ENCODE measurements at regions not wholly inside any gene's neighbourhood (a gene's known extent, or its start where the extent isn't known, plus 50 kb on each side); places are given as distances from the start of the nearest gene placed in this dataset.
"Not testable (repeated sequence)": the region's sequence is repeated elsewhere in the genome, so short reads cannot be mapped to it uniquely, and the experiment has no call there.

GRCh38 chr13:78520425-78520824, 82.9 kb downstream of the POU4F1 start:
- Histone ChIP-seq H3K4me2 (ENCODE audit: low read length) (no peak overlapping the region), H3K79me2 (ENCODE audit: insufficient read depth, low read length) (no peaks in the 10 kb centered on the region), H3K4me3 (ENCODE audit: low read depth, low read length, poor library complexity, severe bottlenecking) (no peak overlapping the region), H3K9me2 (ENCODE audit: low read depth, low read length) (no peaks in the 10 kb centered on the region), H3K27ac (ENCODE audit: low read depth, low read length, poor library complexity, severe bottlenecking) (no peak overlapping the region), H3K9ac (ENCODE audit: low read length) (no peak overlapping the region), H4K20me1 (ENCODE audit: insufficient read depth, low read length) (no peaks in the 10 kb centered on the region), H2AFZ (ENCODE audit: low read length) (no peak overlapping the region), H3F3A (ENCODE audit: insufficient read depth, low read length) (no peaks in the 10 kb centered on the region), H3K9me3 (ENCODE audit: low read length) (no peaks in the 10 kb centered on the region), H3K27me3 (ENCODE audit: insufficient read depth, low read length) (no peaks in the 10 kb centered on the region), H3K4me1 (ENCODE audit: insufficient read depth, low read length, severe bottlenecking) (no peaks in the 10 kb centered on the region), H3K36me3 (ENCODE audit: insufficient read depth, low read length) (no peaks in the 10 kb centered on the region)
- TF ChIP-seq, protein P1, sequence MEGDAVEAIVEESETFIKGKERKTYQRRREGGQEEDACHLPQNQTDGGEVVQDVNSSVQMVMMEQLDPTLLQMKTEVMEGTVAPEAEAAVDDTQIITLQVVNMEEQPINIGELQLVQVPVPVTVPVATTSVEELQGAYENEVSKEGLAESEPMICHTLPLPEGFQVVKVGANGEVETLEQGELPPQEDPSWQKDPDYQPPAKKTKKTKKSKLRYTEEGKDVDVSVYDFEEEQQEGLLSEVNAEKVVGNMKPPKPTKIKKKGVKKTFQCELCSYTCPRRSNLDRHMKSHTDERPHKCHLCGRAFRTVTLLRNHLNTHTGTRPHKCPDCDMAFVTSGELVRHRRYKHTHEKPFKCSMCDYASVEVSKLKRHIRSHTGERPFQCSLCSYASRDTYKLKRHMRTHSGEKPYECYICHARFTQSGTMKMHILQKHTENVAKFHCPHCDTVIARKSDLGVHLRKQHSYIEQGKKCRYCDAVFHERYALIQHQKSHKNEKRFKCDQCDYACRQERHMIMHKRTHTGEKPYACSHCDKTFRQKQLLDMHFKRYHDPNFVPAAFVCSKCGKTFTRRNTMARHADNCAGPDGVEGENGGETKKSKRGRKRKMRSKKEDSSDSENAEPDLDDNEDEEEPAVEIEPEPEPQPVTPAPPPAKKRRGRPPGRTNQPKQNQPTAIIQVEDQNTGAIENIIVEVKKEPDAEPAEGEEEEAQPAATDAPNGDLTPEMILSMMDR (IDR thresholded peaks at IDR 0.05; ENCODE audit: low read length), result no peak
- TF ChIP-seq EZH2 (IDR thresholded peaks at IDR 0.05; ENCODE audit: borderline replicate concordance, low read length), result no peak

DNA sequence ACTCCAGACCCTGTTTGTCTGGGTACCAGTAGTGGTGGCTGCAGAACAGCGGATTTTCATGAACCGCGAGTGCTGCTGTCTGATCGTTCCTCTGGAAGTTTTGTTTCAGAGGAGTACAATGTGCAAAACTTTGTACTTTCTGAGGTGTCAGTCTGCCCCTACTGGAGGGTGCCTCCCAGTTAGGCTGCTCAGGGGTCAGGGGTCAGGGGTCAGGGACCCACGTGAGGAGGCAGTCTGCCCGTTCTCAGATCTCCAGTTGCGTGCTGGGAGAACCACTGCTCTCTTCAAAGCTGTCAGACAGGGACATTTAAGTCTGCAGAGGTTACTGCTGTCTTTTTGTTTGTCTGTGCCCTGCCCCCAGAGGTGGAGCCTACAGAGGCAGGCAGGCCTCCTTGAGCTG, 84.9 kb downstream of the POU4F1 start:
- H3K9ac ChIP-seq (ENCODE audit: low read length); H3K9me3 ChIP-seq (ENCODE audit: low read length); H3K27ac ChIP-seq (ENCODE audit: low read depth, low read length, poor library complexity, severe bottlenecking); H3K4me3 ChIP-seq (ENCODE audit: low read depth, low read length, poor library complexity, severe bottlenecking); H3F3A ChIP-seq (ENCODE audit: insufficient read depth, low read length); H2AFZ ChIP-seq (ENCODE audit: low read length); H3K79me2 ChIP-seq (ENCODE audit: insufficient read depth, low read length); H3K9me2 ChIP-seq (ENCODE audit: low read depth, low read length); H4K20me1 ChIP-seq (ENCODE audit: insufficient read depth, low read length); H3K4me1 ChIP-seq (ENCODE audit: insufficient read depth, low read length, severe bottlenecking); H3K4me2 ChIP-seq (ENCODE audit: low read length); H3K36me3 ChIP-seq (ENCODE audit: insufficient read depth, low read length); H3K27me3 ChIP-seq (ENCODE audit: insufficient read depth, low read length): not testable (repeated sequence)

GRCh38 chr13:78499802-78500201, 103.5 kb downstream of the POU4F1 start:
- no peaks in the 10 kb centered on the region for H3F3A ChIP-seq (ENCODE audit: insufficient read depth, low read length)
- TF ChIP-seq, protein P1 (IDR thresholded peaks at IDR 0.05; ENCODE audit: low read length), result no peak
- no peak for TF ChIP-seq EZH2 (IDR thresholded peaks at IDR 0.05; ENCODE audit: borderline replicate concordance, low read length)

DNA sequence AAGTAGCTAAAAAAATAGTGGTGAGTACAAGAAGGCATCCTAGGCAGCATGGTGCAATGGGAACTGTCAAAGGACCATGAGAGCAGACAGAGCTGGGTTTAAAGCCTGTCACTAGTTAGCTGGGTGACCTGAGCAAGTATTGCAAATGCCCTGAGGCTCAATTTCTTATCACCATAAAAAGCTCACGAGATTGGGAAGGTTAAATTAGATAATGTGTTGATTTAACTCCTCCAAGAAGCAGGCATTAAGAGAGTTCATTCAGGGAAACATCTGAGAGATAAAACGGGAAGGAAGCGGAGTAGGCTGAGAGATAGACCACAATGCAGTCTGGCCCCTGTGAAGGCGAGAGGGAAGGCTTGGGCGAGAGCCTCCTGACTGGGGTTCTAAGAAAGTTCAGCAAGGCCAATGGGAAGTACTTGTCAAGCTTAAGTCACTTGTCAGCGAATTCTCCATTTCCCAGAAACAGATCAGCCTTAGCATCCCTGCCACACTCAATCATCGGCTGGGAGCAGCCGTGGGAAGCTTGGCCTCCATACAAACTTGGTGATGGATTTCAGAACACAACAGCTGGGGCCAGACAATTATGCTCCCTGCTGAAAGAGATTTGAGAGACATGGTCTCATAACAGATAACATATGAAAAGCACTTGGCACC, 105.5 kb downstream of the POU4F1 start:
- H3K79me2 ChIP-seq (ENCODE audit: insufficient read depth, low read length), result no peaks in the 10 kb centered on the region
- H3K9ac ChIP-seq (ENCODE audit: low read length), result no peak overlapping the region
- TF ChIP-seq, protein P1 (IDR thresholded peaks at IDR 0.05; ENCODE audit: low read length), result no peak
- no peak for TF ChIP-seq EZH2 (IDR thresholded peaks at IDR 0.05; ENCODE audit: borderline replicate concordance, low read length)
- H2AFZ ChIP-seq (ENCODE audit: low read length), result no peak overlapping the region
- no peaks in the 10 kb centered on the region for H3K4me1 ChIP-seq (ENCODE audit: insufficient read depth, low read length, severe bottlenecking)
- H3F3A ChIP-seq (ENCODE audit: insufficient read depth, low read length), result no peaks in the 10 kb centered on the region
- H3K4me2 ChIP-seq (ENCODE audit: low read length), result no peak overlapping the region
- no peaks in the 10 kb centered on the region for H4K20me1 ChIP-seq (ENCODE audit: insufficient read depth, low read length)
- H3K4me3 ChIP-seq (ENCODE audit: low read depth, low read length, poor library complexity, severe bottlenecking), result no peak overlapping the region
- H3K27me3 ChIP-seq (ENCODE audit: insufficient read depth, low read length), result no peaks in the 10 kb centered on the region
- no peaks in the 10 kb centered on the region for H3K9me2 ChIP-seq (ENCODE audit: low read depth, low read length)
- no peaks in the 10 kb centered on the region for H3K9me3 ChIP-seq (ENCODE audit: low read length)
- H3K36me3 ChIP-seq (ENCODE audit: insufficient read depth, low read length), result no peaks in the 10 kb centered on the region
- no peak overlapping the region for H3K27ac ChIP-seq (ENCODE audit: low read depth, low read length, poor library complexity, severe bottlenecking)

More at GRCh38 chr13:78499802-78500201, 103.5 kb downstream of the POU4F1 start:
- no peak overlapping the region for H3K4me2 ChIP-seq (ENCODE audit: low read length)
- no peaks in the 10 kb centered on the region for H3K9me3 ChIP-seq (ENCODE audit: low read length)
- H3K4me3 ChIP-seq (ENCODE audit: low read depth, low read length, poor library complexity, severe bottlenecking), result no peak overlapping the region
- H2AFZ ChIP-seq (ENCODE audit: low read length), result no peak overlapping the region
- no peaks in the 10 kb centered on the region for H3K36me3 ChIP-seq (ENCODE audit: insufficient read depth, low read length)
- no peaks in the 10 kb centered on the region for H3K4me1 ChIP-seq (ENCODE audit: insufficient read depth, low read length, severe bottlenecking)
- H3K79me2 ChIP-seq (ENCODE audit: insufficient read depth, low read length), result no peaks in the 10 kb centered on the region
- H3K27ac ChIP-seq (ENCODE audit: low read depth, low read length, poor library complexity, severe bottlenecking), result no peak overlapping the region
- H3K27me3 ChIP-seq (ENCODE audit: insufficient read depth, low read length), result no peaks in the 10 kb centered on the region
- no peaks in the 10 kb centered on the region for H4K20me1 ChIP-seq (ENCODE audit: insufficient read depth, low read length)
- H3K9me2 ChIP-seq (ENCODE audit: low read depth, low read length), result no peaks in the 10 kb centered on the region
- H3K9ac ChIP-seq (ENCODE audit: low read length), result no peak overlapping the region

Data from OCI-LY1 (cell line).